Pons (tissue), 1 donor: ENCODE measurements at regions not wholly inside any gene's neighbourhood (a gene's known extent, or its start where the extent isn't known, plus 50 kb on each side); places are given as distances from the start of the nearest gene placed in this dataset.
"Not testable (repeated sequence)": the region's sequence is repeated elsewhere in the genome, so short reads cannot be mapped to it uniquely, and the experiment has no call there.

Experiments used
- DNase-seq: peaks from one replicate; pipeline ENCODE4 v3.0.0-alpha.2; 2016; ENCODE audit warnings: low spot score

DNA sequence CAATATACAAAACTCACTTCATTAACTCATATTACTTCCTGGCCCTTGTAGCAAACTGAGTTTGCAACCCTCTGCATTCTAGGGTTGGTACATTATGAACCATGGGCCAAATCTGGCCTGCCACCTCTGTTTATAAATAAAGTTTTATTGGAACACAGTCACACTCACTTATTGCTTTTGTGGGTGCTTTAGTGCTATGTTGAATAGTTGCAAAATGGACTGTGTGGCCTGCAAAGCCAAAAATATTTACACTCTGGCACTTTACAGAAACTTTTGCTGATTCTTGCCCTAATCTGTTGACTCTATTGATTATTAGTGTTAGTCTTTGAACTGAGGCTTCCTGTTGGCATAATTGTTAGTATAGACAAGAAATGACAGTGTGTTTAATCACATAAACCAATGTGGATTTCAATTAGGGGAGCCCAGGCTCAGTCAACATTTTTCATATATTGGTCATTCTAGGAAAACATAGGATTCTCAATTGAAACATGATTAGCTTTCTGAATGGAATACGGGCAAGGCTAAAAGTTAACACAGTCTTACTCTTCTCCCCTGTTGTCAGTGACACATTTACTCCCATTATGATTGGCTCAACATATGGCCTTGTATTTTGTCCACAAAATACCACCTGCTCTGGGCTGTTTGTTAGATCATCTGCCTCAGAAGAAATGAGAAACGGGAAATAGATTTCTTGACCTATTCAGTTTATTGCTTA is 241.9 kb upstream of the ZFP64 start:
- no peak for DNase-seq

DNA sequence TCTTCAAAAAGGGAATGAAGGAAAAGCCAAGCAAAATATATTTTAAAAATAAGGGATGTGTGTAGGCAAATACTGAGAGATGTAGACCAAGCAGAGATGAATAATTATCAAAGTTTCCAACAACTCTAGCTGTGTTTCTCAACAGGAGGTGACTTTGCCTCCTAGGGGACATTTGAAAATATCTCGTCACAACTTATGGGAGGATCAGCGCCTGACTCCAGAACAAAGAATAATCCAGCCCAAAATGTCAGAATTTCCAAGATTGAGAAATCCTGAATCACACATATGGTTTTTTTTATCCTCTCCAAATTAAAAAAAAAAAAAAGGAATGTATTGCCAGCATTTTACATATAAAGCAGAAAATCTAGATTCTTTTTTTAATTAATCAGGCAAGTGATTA is 241.2 kb upstream of the ZFP64 start:
- DNase-seq: no peak

- DNase-seq: no peak
These were observed 237.4 kb upstream of the ZFP64 start for GRCh38 chr20:52429029-52429428.

- DNase-seq: no peak
These were observed 236.4 kb upstream of the ZFP64 start for GRCh38 chr20:52427960-52428359.

GRCh38 chr20:52426856-52427255 is 235.3 kb upstream of the ZFP64 start:
- DNase-seq: no peak

DNA sequence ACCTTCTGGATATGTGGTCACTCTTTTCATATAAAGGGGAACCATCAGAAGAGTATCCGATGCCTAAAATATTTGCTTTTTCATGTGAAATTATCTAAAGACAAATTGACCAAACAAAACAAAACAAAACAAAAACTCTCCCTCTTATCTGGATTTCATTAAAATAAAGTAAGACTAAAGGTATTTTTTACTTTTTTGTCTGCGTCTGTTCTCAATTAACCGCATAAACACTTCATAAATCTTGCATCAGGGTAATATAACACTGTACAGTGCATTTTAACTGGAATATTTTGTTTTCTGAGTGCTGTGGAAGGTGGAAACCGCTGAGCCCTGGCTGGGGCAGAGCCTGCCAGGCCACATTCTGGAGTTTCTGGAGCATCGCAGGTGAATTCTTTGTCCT is 234.1 kb upstream of the ZFP64 start:
- no peak for DNase-seq

DNA sequence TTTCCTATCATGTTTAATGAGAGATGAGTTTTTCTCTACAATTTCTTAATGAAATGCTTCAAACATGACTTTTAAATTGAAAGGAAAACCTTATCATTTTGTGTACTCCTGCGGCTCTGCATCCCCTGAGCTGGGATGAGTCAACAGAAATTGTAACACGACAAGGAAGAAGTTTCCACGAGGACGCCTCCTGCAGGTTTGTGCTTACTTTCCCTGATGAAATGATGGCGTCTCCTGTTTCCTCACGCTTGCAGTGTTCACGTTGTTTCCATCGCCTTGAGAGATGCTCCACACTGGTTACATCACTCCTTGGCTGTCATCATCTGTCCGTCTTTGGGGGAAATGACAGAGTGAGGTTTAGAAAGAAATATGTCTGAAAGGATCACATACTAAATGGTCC is 233.7 kb upstream of the ZFP64 start:
- no peak for DNase-seq

DNA sequence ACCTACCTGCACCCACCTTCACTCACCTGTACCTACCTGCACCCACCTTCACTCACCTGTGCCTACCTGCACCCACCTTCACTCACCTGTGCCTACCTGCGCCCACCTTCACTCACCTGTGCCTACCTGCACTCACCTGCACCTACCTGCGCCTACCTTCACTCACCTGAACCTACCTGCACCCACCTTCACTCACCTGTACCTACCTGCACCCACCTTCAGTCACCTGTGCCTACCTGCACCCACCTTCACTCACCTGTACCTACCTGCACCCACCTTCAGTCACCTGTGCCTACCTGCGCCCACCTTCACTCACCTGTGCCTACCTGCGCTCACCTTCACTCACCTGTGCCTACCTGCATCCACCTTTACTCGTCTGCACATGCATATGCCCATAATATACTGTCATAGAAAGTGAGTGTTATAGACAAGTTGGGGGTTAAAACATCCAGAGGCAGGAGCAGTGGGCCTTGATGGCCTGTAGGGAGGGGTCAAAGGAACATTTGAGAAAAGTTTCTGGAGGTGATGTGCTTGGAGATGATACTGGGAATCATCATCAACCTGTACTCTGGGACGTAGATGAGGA is 232.9 kb upstream of the ZFP64 start:
- not testable (repeated sequence) for DNase-seq

DNA sequence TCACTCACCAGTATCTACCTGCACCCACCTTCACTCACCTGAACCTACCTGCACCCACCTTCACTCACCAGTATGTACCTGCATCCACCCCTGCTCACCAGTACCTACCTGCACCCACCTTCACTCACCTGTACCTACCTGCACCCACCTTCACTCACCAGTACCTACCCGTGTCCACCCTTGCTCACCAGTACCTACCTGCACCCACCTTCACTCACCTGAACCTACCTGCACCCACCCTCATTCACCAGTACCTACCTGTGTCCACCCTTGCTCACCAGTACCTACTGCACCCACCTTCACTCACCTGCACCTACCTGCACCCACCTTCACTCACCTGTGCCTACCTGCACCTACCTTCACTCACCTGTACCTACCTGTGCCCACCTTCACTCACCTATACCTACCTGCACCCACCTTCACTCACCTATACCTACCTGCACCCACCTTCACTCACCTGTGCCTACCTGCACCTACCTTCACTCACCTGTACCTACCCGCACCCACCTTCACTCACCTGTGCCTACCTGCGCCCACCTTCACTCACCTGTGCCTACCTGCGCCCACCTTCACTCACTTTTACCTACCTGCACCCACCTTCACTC is 232.1 kb upstream of the ZFP64 start:
- DNase-seq: not testable (repeated sequence)

GRCh38 chr20:52422574-52423336 is 231.2 kb upstream of the ZFP64 start:
- DNase-seq: no peak

GRCh38 chr20:52420805-52421204 is 229.2 kb upstream of the ZFP64 start:
- DNase-seq: no peak

DNA sequence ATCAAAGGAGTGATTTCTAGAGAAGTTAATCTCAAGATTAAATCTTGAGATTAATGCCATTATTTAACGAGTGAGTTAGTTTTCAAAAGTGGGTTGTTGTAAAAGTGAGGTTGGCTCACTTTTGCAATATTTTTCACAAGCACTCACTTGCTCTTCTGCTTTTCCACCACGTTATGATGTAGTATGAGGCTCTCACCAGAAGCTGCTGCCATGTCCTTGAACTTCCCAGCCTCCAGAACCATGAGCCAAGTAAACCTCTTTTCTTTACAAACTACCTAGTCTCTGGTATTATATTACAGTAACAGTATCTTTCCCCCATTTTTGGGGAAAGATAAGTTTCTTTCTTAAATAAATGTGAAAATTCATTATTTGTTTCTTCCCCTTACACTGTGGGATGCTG is 227.6 kb upstream of the ZFP64 start:
- DNase-seq: no peak

- DNase-seq: no peak
These were observed 225.4 kb upstream of the ZFP64 start for GRCh38 chr20:52416953-52417352.

- DNase-seq: no peak
These were observed 220.0 kb upstream of the ZFP64 start for GRCh38 chr20:52411611-52412010.

DNA sequence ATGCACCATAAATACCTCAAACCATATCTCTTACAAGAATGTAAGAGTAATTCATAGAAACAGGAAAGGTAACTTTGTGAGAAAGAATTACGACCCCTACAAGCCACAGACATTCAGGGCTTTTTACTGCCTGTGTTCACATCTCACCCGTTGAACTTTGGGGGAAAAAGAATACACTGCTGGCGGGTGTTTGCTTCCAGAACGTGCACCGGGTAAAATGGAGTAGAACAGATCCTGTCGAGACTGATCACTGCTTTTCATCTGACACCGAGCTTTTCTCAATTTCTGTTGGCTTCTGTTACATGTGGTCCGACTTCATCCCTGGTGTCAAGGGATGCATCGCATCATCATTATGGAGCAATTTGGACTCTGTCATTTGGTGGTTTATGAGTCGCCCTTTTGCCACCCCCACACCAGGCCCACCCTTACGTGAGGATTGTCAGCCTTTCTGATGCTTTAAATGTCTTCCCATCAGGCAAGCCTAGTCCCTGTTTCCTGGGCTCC is 219.2 kb upstream of the ZFP64 start:
- DNase-seq: no peak

DNA sequence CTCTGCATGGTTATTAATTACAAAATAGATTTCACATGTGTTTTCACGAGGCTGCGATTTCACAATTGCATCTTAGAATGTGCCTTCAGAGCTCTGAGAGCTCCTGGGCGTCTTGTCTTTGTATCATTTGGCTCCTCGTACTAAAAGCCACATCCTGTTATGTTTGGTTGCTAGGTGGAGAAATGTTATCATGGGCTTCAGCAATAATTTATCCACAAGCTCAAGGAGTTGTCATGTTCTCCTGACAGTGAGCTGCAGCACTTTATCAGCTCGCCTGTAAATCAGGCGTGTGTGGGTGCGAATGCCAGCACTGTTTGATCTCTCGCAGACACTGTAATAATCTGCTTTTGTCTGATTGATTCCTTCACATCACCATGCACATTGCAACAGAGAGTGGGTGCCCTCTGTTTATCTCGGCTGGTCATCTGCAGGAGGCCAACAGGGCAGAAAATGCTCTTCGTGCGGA is 218.6 kb upstream of the ZFP64 start:
- no peak for DNase-seq

GRCh38 chr20:52405986-52406385 is 214.4 kb upstream of the ZFP64 start:
- no peak for DNase-seq

DNA sequence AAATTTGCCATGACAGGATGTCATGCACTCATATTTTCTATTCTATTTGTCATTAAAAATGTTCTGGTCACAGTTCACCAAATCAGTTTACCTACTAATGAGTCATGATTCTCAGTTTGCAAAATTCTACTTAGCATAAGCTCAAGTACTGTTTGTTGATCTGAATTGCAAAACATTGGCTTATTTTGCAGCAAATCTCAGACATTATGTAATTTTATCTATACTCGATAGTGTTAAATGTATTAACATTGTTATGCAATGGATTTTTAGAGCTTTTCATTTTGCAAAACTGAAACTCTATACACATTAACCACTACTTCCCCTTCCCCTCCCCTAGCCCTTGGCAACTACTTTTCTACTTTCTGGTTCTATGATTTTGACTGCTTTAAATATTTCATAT is 213.8 kb upstream of the ZFP64 start:
- no peak for DNase-seq

- DNase-seq: no peak
These were observed 213.1 kb upstream of the ZFP64 start for GRCh38 chr20:52404671-52405070.

GRCh38 chr20:52402950-52403349 is 211.4 kb upstream of the ZFP64 start:
- no peak for DNase-seq

DNA sequence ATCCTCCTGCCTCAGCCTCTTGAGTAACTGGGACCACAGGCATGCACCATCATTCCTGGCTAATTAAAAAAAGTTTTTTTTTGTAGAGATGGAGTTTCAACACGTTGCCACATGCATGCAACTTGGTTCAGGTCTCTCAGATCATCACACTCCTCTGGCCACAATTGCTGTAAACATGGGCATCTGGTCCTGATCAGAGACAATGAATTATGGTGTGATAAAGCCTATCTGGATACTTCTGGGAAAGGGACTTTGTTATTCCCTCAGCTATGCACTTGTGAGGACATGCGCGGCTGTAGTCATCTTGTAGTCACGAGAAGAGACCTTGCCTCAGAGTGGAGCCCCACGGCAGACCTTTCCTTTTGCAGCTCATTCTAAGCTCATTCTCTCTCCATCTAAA is 210.9 kb upstream of the ZFP64 start:
- no peak for DNase-seq

DNA sequence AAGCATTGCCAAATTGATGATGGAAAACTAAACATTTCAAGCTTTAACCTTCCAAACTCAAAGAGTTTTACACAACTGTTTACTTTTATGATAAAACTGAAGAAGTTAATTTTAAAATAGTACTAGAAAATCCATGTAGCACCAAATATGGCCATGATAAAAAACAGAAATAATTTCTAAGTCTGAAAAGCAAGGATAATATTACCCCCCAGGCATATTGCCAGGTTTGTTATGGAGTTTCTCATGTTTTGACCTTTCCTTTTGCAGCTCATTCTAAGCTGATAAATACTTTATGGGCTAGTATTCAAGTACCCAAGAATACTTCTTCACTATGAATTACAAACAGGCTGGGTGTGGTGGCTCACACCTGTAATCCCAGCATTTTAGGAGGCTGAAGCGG is 209.9 kb upstream of the ZFP64 start:
- DNase-seq: no peak

- no peak for DNase-seq
These were observed 207.8 kb upstream of the ZFP64 start for GRCh38 chr20:52399352-52399751.
